Stimulated activated CD4-positive, alpha-beta T cell treated with anti-CD3 and anti-CD28 coated beads, Interleukin-1b, Interleukin-23, amount 100 ng/mL, for 4 hours (primary cell): ENCODE measurements at regions not wholly inside any gene's neighbourhood (a gene's known extent, or its start where the extent isn't known, plus 50 kb on each side); places are given as distances from the start of the nearest gene placed in this dataset.
"Not testable (repeated sequence)": the region's sequence is repeated elsewhere in the genome, so short reads cannot be mapped to it uniquely, and the experiment has no call there.

Source experiments
- DNase-seq, 2 donors: peaks; one replicate each; pipeline ENCODE4 v3.0.0-alpha.2; 2020; ENCODE audit warnings: low read depth in 2 of 2

DNA sequence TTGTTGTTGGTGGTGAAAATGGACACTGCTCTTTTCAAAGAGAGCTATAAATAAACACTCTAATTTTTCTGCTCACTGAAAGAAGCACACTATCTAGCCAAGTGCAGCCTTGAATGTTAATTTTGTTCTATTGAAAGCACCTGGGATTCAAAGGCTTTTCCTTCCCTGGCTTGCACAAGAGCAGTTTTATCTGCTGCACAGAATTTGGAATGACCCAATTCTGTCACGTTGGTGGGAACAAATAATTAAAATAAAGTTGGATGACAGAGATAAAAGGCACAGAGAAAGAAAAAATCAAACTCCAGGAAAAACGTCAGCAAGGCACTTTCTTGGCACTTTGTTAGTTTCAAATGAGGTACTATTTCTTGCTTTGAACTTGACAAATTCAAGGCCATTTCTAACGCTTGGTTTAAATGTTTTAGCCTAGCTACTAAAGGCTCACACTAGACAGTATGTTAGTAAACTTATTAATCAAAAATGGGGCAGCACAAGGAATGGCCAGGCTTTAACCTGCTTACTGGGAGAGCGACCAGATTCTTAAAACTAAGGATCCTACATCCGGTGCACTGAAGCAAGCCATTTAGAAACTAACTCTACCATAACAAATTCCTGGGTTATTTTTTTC is 145.5 kb upstream of the ARG1 start:
- no peak for DNase-seq

DNA sequence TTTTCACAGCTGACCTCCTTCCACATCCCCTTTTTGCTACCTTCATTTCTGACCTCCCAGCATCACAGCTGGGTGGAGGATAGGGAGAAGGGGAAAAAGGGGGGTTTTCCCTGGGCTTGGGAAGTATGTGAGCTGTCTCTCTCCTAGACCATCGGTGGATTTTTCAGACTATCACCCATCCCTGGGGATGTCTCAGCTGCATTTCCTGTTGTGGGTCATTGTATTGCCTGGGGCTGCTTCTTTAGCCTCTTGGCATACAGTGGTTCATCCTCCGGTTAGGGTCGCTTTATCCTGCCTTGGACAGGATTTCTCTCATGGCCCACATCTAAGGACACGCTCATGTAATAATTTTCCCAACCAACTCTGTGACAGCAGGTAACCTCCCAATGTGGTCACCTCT is 142.5 kb upstream of the ARG1 start:
- no peak for DNase-seq

DNA sequence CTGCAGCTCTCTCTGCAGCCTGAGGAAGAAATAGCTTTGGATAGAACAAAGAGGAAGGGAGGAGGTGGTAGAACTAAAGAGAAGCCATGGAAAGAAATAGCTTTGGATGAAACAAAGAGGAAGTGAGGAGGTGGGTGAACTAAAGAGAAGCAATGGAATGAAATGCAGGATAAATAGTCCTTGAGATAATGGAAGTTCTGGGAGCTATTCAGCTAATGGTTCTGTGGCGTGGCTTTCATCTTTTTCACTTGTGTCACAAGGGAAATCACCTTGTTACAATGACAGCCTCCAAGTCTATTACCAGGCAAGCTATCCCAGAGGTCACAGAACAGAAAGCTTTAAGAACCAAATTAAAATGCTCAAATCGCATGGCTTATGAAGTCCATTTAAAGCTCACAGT is 141.3 kb upstream of the ARG1 start:
- no peak for DNase-seq

DNA sequence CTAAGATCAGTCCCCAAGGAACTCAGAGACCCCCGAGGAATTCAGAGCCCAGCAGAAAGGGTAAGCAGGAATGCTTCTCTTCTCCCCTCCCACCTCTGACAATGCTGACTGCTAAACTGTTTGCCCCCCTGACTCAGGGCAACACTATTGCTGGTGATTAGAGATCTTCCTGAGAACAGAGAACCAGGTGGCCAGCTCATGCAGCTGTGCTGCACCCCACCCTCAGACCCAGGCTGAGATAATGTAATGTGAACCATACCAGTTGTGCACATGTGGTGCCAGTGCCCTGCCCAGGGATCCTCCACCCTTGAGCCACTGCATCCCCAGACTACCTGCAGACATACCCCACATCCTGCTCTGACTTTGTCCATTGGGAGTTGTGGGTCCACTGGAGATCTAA is 139.1 kb upstream of the ARG1 start:
- DNase-seq: no peak

DNA sequence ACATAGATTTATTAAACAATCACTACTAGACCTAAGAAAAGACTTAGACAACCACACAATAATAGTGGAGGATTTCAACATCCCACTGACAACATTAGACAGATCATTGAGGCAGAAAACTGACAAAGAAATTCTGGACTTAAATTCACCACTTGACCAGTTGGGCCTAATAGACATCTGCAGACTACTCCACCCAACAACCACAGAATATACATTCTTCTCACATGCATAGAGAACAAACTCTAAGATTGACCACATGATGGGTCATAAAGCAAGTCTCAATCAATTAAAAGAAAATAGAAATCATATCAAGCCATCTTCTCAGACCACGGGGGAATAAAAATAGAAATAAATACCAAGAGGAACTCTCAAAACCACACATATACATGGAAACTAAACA is 136.7 kb upstream of the ARG1 start:
- no peak for DNase-seq

DNA sequence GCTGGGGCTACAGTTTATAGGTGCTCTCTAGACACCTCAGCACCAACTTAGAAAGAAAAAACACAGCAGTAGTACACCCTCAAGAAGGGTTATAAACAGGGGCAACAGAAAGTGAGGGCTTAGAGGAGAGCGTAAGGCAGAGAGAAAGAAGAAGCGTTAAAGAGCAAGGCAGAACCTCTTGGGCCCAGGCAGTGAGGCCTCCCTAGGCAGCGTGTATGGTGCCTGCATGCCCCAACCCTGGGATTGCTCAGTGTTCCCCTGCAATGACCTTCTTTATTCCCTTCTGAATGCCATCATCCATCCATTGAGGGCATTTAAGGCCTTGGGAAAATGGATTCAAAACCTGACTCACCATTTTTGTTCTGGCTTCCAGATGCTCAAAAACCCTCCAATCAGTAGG is 130.0 kb upstream of the ARG1 start:
- DNase-seq: no peak

DNA sequence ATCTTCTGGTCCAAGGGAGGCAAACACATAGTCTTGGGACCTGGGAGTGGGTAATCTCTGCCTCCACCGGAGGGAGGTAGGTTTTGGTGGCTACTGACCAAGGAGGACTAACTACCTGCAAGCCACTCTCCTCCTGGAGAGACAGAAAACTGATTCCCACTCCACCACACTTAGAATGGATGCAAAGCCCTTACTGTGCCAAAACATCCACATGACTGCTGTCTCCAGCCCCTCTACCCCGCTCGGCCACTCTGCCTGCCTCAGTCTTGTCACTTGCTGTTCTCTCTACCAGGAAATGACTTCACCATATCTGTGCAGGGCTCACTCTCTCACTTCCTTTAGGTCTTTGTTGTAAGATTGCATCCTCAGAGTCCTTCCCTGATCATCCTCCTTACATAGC is 129.5 kb upstream of the ARG1 start:
- DNase-seq: peak in 1 of 2 donors; percentile 14

DNA sequence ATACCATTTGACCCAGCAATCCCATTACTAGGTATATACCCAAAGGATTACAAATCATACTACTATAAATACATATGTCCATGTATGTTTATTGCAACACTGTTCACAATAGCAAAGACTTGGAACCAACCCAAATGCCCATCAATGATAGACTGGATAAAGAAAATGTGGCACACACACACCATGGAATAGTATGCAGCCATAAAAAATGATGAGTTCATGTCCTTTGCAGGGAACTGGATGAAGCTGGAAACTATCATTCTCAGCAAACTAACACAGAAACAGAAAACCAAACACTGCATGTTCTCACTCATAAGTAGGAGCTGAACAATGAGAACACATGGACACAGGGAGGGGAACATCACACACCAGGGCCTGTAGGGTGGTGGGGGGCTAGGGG is 127.7 kb upstream of the ARG1 start:
- DNase-seq: not testable (repeated sequence)

DNA sequence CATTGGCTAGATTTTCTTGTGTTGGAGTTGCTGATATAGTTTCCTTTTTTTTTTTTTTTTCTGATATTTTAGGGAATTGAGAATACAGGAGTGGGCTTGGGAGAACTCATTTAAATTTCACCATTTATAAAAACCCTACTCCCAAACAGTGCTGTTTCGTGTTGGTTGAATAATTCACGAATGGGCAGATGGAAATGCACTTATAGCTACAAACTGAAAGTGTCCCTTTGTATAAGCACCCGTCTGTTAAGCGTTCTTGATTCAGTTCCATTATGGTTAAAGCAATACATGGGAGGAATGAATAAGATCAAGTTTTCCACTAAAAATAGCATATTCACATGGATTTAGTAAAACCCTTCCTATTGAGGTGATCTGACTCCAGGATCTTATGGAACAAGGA is 122.2 kb upstream of the ARG1 start:
- DNase-seq: no peak

DNA sequence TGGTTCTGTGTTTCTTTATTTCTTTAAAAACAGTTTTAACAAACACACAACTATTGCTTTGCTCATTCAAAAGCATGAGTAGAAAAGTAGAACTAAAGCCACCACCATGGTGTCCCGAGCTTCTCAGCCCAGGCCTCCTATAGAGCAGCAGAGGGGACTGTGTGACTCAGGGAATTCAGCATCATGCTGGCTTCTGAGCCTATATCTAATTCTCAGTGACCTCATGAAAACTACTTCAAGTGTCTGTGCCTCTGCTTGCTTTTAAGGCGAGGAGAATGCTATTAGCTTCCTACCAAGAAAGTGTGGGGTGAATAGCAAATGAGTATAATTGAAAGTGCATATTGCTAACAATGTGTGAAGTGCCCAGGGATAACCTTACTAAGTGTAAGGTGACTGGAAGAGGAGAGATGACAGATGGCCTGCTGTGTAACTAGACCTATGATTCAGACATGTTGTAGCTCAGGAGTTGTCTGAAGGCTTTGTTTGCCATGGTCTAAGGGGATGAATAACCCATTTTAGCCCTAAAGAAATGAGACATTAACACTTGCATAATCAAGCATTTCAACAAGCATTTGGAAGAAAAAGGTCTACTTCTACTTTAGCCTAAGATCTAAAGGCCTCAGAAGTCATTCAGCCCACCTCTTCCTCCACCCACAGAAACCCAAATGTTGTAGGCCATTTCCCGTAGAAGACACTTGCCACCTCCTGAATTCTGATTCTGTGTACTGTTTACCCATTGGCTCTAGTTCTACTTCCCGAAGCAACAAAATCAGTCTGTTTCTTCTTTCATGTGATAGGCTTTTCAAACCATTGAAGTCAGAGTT is 121.5 kb upstream of the ARG1 start:
- no peak for DNase-seq

DNA sequence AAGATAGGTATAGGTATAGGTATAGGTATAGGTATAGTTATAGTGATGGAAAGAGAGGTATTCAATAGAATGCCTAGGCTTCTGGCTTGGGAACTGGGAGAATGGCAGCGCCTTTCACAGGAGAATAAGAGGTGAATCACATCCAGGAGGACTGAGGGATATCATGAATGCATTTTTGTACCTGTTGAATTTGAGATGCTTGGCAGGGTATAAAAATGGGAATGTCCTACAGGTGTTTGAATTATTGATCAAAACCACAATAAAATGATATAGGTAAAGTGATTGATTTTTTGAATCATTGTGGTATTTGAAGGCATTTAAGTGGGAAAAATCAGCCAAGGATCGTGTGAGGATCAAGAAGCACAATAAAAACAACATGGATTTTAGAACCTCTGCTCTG is 119.2 kb upstream of the ARG1 start:
- no peak for DNase-seq

DNA sequence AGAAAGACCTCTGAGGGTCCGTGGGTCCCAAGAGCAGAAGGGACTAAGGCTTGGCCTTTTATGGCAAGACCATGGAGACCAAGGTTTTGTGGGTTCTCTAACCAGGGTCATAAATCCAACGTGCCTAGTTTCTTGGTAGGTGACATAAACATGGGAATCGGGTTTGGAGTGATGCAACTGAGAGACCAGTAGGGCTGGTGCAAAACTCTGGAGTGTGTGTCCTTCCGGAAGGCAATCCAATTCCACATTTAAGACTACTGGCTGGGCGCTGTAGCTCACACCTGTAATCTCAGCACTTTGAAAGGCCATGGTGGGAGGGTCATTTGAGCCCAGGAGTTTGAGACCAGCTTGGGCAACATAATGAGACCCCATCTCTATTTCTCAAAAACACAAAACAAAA is 116.5 kb upstream of the ARG1 start:
- no peak for DNase-seq

DNA sequence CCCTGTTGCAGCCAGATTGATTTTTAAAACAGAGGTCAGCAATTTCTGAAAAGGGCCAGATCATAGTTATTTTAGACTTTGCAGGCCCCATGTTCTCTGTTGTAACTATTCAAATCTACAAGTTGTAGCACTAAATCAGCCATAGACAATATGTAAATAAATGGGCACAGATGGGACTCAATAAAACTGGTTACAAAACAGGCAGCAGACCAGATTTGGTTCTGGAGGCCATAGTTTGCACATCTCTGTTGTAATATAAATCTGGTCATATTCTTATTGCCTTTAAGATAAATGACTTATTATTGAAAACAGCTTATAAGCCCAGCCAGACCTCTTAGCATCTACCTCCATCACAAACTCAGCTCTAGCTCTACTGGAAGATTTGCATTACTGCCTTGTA is 114.0 kb upstream of the ARG1 start:
- DNase-seq: no peak

DNA sequence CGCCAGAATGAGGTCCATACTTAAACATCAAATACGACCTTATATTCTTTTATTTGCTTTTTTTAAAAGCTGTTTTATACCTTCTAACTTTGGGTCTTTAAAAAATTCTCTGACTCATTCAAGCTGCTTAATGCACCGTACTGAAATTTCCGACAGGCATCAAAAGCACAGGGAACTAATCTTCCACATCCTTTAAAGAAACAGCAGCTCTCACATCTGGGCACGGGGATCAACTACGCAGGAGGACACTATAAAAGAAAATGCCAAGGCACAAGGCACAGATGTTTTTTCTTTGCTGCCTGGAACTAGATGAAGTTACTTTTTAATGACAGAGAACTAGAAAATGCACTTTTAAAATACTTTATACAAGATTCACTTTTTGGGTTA is 112.4 kb upstream of the ARG1 start:
- no peak for DNase-seq

DNA sequence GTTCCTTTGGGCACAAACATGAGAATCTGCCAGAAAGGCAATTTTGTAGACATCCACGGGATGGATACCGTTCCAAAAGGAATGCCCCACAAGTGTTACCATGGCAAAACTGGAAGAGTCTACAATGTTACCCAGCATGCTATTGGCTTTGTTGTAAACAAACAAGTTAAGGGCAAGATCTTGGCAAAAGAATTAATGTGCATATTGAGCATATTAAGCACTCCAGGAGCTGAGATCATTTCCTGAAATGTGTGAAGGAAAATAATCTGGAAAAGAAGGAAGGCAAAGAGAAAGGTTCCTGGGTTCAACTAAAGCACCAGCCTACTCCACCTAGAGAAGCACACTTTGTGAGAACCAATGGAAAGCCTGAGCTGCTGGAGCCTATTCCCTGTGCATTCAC is 103.9 kb upstream of the ARG1 start:
- no peak for DNase-seq

DNA sequence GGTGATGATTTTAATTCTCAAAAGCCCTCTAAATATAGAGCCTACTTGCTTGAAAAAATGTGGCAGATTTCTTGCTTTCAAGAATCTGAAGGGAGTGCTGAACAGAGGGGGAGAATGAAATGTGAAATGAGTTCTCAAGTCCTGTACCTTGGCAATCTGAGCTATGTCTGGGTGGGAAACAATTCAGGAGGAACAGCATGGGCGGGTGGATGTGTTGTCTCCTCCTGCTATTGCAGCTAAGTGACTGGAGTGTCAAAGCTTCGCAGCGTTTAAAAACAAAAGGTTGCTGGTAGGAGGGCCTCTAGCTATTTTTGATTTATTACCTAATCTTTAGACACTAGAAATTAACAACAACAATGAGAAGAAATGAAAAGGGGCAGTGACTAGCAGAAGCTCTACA is 102.5 kb upstream of the ARG1 start:
- DNase-seq: no peak

DNA sequence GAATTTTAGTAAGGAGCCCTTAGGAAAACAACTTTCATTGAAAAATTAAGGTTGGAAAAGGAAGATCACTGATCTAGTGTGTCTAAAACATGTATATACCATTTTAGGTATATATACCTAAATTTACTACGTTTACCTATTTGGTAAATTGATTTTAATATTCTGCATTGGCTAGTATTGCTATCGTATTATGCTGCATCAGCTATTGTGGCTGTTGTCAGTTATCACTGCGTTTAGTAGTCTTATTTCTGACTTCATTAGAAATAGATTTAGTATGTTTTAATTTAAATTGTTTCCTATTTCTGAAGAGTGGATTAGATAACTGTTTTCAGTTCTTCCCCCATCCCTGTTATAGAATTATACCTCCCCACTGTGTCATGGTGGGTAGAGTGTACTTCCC is 101.7 kb upstream of the ARG1 start:
- no peak for DNase-seq

DNA sequence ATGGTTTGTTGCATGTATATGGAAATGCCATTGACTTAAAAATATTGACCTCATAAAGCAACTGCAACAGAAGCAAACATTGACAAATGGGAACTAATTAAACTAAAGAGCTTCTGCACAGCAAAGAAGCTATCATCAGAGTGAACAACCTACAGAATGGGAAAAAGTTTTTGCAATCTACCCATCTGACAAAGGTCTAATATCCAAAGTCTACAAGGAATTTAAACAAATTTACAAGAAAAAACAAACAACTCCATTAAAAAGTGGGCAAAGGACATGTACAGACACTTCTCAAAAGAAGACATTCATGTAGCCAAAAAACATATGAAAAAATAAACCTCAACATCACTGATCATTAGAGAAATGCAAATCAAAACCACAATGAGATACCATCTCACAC is 99.7 kb upstream of the ARG1 start:
- DNase-seq: not testable (repeated sequence)

DNA sequence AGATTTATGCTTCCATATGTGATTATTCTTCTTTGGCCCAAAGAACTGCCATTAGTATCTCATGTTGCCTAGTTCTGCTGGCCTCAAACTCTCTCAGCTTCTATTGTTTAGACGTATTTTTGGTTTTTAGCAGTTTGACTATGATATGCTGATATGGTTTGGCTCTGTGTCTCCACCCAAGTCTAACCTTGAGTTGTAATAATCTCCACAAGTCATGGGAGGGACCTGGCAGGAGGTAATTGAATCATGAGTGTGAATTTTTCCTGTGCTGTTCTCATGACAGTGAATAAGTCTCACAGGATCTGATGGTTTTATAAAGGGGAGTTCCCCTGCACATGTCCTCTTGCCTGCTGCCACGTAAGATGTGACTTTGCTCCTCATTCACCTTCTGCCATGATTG is 96.7 kb upstream of the ARG1 start:
- DNase-seq: no peak

DNA sequence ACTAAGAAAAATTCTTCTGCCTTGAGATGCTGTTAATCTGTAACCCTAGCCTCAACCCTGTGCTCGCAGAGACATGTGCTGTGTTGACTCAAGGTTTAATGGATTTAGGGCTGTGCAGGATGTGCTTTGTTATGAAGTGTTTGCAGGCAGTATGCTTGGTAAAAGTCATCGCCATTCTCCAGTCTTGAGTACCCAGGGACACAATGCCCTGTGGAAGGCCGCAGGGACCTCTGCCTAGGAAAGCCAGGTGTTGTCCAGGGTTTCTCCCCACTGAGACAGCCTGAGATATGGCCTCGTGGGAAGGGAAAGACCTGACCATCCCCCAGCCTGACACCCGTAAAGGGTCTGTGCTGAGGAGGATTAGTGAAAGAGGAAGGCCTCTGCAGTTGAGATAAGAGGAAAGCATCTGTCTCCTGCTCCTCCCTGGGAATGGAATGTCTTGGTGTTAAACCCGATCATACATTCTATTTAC is 94.2 kb upstream of the ARG1 start:
- not testable (repeated sequence) for DNase-seq

DNA sequence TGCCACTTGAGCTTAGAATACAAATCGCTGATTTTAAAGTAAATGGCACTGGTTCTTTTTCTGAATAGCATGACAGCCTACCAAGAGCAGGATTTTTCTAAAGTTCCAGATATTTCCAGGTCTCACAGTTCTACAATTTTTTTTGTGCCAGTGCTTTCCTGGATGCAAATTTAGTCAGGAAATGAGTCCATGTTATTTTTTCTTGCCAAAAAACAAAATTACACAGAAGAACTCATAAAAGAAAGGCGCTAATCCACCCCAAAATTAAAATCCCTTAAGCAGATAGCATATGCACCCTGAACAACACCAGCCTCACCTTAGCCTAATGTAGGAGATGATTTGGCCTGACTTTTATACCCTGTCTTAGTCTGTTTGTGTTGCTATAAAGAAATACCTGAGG is 86.4 kb upstream of the ARG1 start:
- DNase-seq: no peak

DNA sequence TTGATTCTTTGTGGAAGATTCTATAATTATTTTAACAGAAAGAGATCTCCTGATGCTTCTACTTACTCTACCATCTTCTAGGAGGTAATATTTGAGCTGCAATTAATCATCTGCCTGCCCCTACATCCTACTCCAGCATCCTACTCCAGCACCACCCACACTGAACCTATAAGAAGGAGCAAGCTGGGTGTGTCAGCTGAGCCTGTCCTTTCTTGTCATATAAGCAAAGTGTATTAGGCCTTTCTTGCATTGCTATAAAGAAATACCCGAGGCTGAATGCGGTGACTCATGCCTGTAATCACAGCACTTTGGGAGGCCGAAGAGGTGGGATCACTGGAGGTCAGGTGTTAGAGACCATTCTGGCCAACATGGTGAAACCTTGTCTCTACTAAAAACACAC is 84.2 kb upstream of the ARG1 start:
- no peak for DNase-seq

DNA sequence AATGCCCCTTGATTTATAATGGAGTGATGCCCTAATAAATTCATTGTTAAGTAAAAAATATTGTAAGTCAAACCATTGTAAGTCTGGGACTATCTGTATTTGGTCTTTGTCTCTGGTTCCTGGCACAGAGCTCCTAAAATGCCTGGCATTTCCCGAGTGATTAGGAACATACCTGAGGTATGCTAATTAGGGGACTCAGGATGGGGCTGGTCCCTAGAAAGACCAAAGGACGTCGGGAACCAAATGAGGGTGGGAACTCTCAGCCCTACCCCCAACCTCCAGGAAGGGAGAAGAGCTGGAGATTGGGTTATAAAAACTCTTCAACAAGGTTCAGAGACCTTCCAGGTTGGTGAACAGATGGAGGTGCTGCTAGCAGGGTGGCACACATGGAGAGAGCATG is 82.6 kb upstream of the ARG1 start:
- DNase-seq: no peak
